MCF 10A (cell line): ENCODE measurements at regions not wholly inside any gene's neighbourhood (a gene's known extent, or its start where the extent isn't known, plus 50 kb on each side); places are given as distances from the start of the nearest gene placed in this dataset.

Experiments
- BruUV-seq: library from RNA; stranded (reverse); fragments of 400-500 nt; replicated peaks from 2 replicates; lab custom pipeline; 2021; lab: Mats Ljungman, UMichigan
- CTCF ChIA-PET: fragments of 300-600 bp; sonication (Branson Sonifier 250); formaldehyde crosslinking; extraction: SDS; loops from one replicate; lab custom pipeline; 2021; ENCODE audit warnings: antibody characterized with exemption, inconsistent platforms; lab: Yijun Ruan, JAX
- POLR2A ChIA-PET: fragments of 300-600, 350-650 bp; sonication (Branson Sonifier 250); formaldehyde crosslinking; extraction: SDS; loops from one replicate; lab custom pipeline; 2020; ENCODE audit warnings: antibody characterized with exemption, inconsistent platforms; lab: Yijun Ruan, JAX
- DNase-seq: peaks from one replicate; pipeline ENCODE4 v3.0.0-alpha.2; 2018; ENCODE audit not compliant: unreplicated experiment
- H3K27ac Mint-ChIP-seq: one replicate; pipeline ENCODE4 v1.8.0; 2022; ENCODE audit warnings: mild to moderate bottlenecking, low read depth, mixed read lengths; ENCODE audit not compliant: unreplicated experiment
- H3K27me3 Mint-ChIP-seq: one replicate; pipeline ENCODE4 v1.8.0; 2022; ENCODE audit warnings: mixed read lengths; ENCODE audit not compliant: insufficient read depth, unreplicated experiment
- H3K36me3 Mint-ChIP-seq: one replicate; pipeline ENCODE4 v1.8.0; 2022; ENCODE audit warnings: mild to moderate bottlenecking, moderate library complexity, mixed read lengths; ENCODE audit not compliant: insufficient read depth, unreplicated experiment
- H3K4me1 Mint-ChIP-seq: one replicate; pipeline ENCODE4 v1.8.0; 2022; ENCODE audit warnings: mixed read lengths; ENCODE audit not compliant: insufficient read depth, unreplicated experiment
- H3K4me3 Mint-ChIP-seq: one replicate; pipeline ENCODE4 v1.8.0; 2022; ENCODE audit warnings: mild to moderate bottlenecking, moderate library complexity, mixed read lengths; ENCODE audit not compliant: unreplicated experiment
- H3K9me3 Mint-ChIP-seq: one replicate; pipeline ENCODE4 v1.8.0; 2022; ENCODE audit warnings: mixed read lengths; ENCODE audit not compliant: unreplicated experiment
- intact Hi-C: fragments of 100-400 bp; cut with micrococcal nuclease; formaldehyde crosslinking; loops from 2 replicates; pipeline ENCODE4 v1.14.1; 2022
- TF ChIP-seq, protein P1 (sequence below): fragments of 200-600 bp; IDR thresholded peaks from one replicate; pipeline ENCODE4 v1.8.0; 2022; ENCODE audit warnings: antibody characterized with exemption, mild to moderate bottlenecking; ENCODE audit not compliant: unreplicated experiment

DNA sequence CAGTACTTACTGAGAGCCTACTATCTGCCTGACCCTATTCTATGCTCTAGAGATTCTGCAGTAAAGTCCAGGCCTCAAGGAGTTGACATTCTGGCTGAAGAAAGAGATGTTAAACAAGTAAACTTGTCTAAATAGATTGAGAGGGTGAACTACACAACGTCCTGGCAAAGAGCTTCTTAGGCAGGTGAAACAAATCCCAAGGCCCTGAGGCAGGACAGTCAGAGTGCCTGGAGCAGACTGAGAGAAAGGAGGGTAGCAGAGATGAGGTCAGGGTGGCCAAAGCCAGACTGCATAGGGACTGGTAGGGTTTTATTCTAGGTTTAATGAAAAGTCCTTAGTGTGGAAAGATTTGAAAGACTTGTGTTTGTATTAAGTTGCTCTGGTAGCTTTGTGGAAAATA, 84.5 kb upstream of the ATP11B start:
- DNase-seq: no peak
- TF ChIP-seq, protein P1, sequence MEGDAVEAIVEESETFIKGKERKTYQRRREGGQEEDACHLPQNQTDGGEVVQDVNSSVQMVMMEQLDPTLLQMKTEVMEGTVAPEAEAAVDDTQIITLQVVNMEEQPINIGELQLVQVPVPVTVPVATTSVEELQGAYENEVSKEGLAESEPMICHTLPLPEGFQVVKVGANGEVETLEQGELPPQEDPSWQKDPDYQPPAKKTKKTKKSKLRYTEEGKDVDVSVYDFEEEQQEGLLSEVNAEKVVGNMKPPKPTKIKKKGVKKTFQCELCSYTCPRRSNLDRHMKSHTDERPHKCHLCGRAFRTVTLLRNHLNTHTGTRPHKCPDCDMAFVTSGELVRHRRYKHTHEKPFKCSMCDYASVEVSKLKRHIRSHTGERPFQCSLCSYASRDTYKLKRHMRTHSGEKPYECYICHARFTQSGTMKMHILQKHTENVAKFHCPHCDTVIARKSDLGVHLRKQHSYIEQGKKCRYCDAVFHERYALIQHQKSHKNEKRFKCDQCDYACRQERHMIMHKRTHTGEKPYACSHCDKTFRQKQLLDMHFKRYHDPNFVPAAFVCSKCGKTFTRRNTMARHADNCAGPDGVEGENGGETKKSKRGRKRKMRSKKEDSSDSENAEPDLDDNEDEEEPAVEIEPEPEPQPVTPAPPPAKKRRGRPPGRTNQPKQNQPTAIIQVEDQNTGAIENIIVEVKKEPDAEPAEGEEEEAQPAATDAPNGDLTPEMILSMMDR: no peak
- Mint-ChIP-seq H3K27me3 (no peaks in the 10 kb centered on the region), H3K4me1 (no peaks in the 10 kb centered on the region), H3K36me3 (no peaks in the 10 kb centered on the region), H3K27ac (no peak overlapping the region), H3K4me3 (no peak overlapping the region), H3K9me3 (no peaks in the 10 kb centered on the region)
- POLR2A ChIA-PET: interaction anchor here (0.7 kb wide), 1 partner anchor 12 kb away, joined by 3 read pairs; no protein-coding TSS in a partner anchor
- CTCF ChIA-PET: interaction anchor here (0.6 to 3.5 kb wide), 7 partner anchors 10 to 1367 kb away, joined by 3 to 25 read pairs (median 4); no protein-coding TSS in a partner anchor
- no TSS peak for BruUV-seq
- intact Hi-C loops: no loop called here

DNA sequence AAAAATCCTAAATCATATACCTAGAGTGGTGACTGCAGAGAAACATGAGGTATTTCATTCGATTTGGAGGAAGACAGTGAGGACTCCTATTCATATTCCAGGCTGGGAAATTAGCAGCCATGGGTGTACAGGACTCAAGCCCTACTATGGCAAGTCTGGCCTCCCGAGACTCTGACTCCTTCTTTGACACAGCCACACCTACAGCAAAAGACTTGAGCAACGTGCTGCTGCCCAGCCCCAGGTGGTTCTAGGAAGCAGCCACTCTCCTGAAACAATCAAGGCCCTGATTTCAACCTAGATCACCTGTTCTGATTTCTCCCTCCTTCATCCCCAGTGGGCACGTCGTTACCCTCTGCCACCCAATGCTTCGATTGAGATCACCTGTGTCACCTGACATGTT, 84.0 kb upstream of the ATP11B start:
- intact Hi-C loops: no loop called here
- BruUV-seq: no TSS peak
- no peak overlapping the region for H3K27ac Mint-ChIP-seq
- no peaks in the 10 kb centered on the region for H3K9me3 Mint-ChIP-seq
- no peak overlapping the region for H3K4me3 Mint-ChIP-seq
- TF ChIP-seq, protein P1: no peak
- POLR2A ChIA-PET: interaction anchor here (0.7 kb wide), 1 partner anchor 13 kb away, joined by 3 read pairs; no protein-coding TSS in a partner anchor
- H3K27me3 Mint-ChIP-seq: no peaks in the 10 kb centered on the region
- H3K36me3 Mint-ChIP-seq: no peaks in the 10 kb centered on the region
- no peaks in the 10 kb centered on the region for H3K4me1 Mint-ChIP-seq
- no peak for DNase-seq
- CTCF ChIA-PET: interaction anchor here (0.6 to 3.5 kb wide), 5 partner anchors 11 to 1367 kb away, joined by 3 to 25 read pairs (median 4); no protein-coding TSS in a partner anchor

DNA sequence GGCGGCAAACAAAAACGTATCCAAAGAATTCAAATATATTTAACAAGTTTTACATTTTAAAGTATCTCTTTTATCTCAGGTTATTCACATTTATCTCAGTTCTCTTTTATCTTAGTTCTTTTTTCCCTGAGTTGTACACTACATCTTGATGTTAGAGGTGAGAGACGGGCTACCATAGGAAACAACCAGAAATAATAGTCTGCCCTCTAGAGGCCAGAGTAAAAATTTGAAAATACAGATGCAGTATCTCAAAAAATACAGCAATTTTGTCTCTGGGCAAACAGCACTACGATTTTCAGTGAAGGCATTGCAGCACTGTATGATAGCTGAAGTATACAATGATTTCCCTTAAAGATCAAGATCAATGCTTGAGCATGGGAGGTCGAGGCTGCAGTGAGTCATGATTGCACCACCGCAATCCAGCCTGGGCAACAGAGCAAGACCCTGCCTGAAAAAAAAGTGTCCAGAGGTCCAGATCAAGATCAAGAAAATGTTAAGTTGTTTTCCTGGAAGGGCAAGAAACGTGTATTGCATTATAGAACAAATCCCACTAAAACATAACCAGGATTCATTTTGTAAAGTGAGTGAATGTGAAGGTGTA, 82.6 kb upstream of the ATP11B start:
- intact Hi-C loops: loop anchor here (2.0 to 10.0 kb wide), 3 partner anchors 84 to 676 kb away; partner anchors contain the start of genes ATP11B and MCCC1
- Mint-ChIP-seq H3K9me3 (no peaks in the 10 kb centered on the region), H3K36me3 (no peaks in the 10 kb centered on the region), H3K27me3 (no peaks in the 10 kb centered on the region), H3K4me1 (no peaks in the 10 kb centered on the region), H3K4me3 (no peak overlapping the region), H3K27ac (no peak overlapping the region)
- CTCF ChIA-PET: interaction anchor here (0.5 to 3.5 kb wide), 27 partner anchors 8 to 1002 kb away, joined by 3 to 25 read pairs (median 4); no protein-coding TSS in a partner anchor
- BruUV-seq: no TSS peak
- TF ChIP-seq, protein P1: peak; percentile 49
- POLR2A ChIA-PET: no interaction called here
- peak; percentile 34 for DNase-seq

DNA sequence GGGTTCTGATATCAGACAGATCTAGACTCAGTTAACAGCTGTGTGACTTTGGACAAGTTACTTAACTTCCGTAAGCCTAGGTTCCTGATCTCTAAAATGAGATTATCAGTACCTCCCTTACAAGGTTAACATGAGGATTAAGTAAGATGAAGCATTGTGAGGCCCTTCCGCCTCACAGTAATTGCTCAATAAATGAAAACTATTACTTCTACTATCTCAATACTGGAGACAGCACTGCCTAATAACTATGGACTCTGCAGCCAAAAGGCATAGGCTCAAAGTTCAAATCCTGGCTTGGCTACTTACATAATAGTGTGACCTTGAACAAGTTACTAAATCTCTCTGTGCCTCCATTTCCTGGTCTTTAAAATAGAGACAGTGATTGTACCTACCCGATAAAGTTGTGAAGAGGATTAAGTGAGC, 82.0 kb upstream of the ATP11B start:
- TF ChIP-seq, protein P1: no peak
- CTCF ChIA-PET: interaction anchor here (0.5 to 3.5 kb wide), 25 partner anchors 10 to 1002 kb away, joined by 3 to 25 read pairs (median 4); no protein-coding TSS in a partner anchor
- H3K36me3 Mint-ChIP-seq: no peaks in the 10 kb centered on the region
- H3K4me3 Mint-ChIP-seq: no peak overlapping the region
- BruUV-seq: no TSS peak
- POLR2A ChIA-PET: no interaction called here
- H3K4me1 Mint-ChIP-seq: no peaks in the 10 kb centered on the region
- H3K27me3 Mint-ChIP-seq: no peaks in the 10 kb centered on the region
- H3K9me3 Mint-ChIP-seq: no peaks in the 10 kb centered on the region
- no peak overlapping the region for H3K27ac Mint-ChIP-seq
- intact Hi-C loops: loop anchor here (2.0 to 10.0 kb wide), 3 partner anchors 84 to 676 kb away; partner anchors contain the start of genes ATP11B and MCCC1
- DNase-seq: no peak
